ENCODE measurements at regions not wholly inside any gene's neighbourhood (a gene's known extent, or its start where the extent isn't known, plus 50 kb on each side); places are given as distances from the start of the nearest gene placed in this dataset.

- Histone ChIP-seq H3K27me3 (replicated peaks) (no peaks in the 10 kb centered on the region), H3K9me3 (replicated peaks) (no peaks in the 10 kb centered on the region), H3K4me1 (replicated peaks) (no peaks in the 10 kb centered on the region), H3K4me3 (no peak overlapping the region), H3K36me3 (no peaks in the 10 kb centered on the region), H3K27ac (no peak overlapping the region)
- DNase-seq (ENCODE audit: low read depth in 1 of 2, low spot score in 2 of 2) = peak in 1 of 2 experiments; percentile 5
Observed at GRCh38 chr9:119810645-119811429, 441.6 kb upstream of the BRINP1 start.

GRCh38 chr9:119803679-119804078 is 434.4 kb upstream of the BRINP1 start:
- Histone ChIP-seq H3K9me3 (replicated peaks) (no peaks in the 10 kb centered on the region), H3K27me3 (replicated peaks) (no peaks in the 10 kb centered on the region), H3K36me3 (no peaks in the 10 kb centered on the region), H3K4me3 (no peak overlapping the region), H3K27ac (no peak overlapping the region), H3K4me1 (replicated peaks) (no peaks in the 10 kb centered on the region)
- DNase-seq (ENCODE audit: low read depth in 1 of 2, low spot score in 2 of 2) = no peak

DNA sequence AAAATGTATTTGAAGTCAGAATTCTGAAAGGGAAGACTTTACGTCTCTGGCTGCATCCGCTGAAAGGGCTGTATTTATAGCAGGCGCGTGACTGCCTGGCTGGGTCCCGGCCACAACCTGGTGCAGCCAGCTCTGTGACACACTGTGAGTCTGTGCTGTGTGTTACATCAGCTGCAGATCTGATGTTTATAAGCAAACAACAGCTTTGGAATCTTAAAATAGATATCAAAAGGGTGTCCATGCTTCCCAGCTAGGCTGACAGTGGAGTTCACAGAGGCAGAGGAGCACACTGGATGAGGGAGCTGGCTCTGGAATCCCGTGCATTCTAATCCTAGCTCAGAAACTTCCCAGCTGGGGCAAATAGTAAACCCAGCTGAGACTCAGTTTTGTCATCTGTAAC is 433.4 kb upstream of the BRINP1 start:
- Histone ChIP-seq H3K27ac (no peak overlapping the region), H3K4me1 (replicated peaks) (no peaks in the 10 kb centered on the region), H3K36me3 (no peaks in the 10 kb centered on the region), H3K9me3 (replicated peaks) (no peaks in the 10 kb centered on the region), H3K27me3 (replicated peaks) (no peaks in the 10 kb centered on the region), H3K4me3 (no peak overlapping the region)
- no peak for DNase-seq (ENCODE audit: low read depth in 1 of 2, low spot score in 2 of 2)

DNA sequence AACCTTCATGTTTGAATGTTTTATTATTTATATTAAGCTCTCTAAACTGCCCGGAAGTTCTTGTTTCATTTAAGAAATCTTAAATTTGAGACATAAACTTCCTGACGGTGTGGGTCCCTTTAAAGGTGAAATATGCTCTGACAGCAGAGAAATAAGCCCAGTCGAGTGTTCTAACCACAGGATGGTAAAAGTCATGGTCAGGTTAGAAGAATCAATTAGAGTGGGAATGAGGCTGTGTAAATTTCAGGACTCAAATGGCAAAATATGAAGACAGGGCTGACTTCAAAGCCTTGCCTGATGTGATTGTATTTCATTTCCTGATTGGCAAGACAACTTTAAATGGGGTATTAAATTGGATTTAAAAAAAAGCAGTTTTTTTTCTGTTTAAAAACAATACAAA is 432.9 kb upstream of the BRINP1 start:
- H3K27ac ChIP-seq = no peak overlapping the region
- no peak for DNase-seq (ENCODE audit: low read depth in 1 of 2, low spot score in 2 of 2)
- no peaks in the 10 kb centered on the region for H3K4me1 ChIP-seq (replicated peaks)

GRCh38 chr9:119801311-119801710 is 432.1 kb upstream of the BRINP1 start:
- Histone ChIP-seq H3K4me1 (replicated peaks) (no peaks in the 10 kb centered on the region), H3K27ac (no peak overlapping the region), H3K9me3 (replicated peaks) (no peaks in the 10 kb centered on the region), H3K36me3 (no peaks in the 10 kb centered on the region), H3K27me3 (replicated peaks) (no peaks in the 10 kb centered on the region), H3K4me3 (no peak overlapping the region)
- no peak for DNase-seq (ENCODE audit: low read depth in 1 of 2, low spot score in 2 of 2)

More for the DNA sequence above, 432.9 kb upstream of the BRINP1 start:
- H3K9me3 ChIP-seq (replicated peaks) = no peaks in the 10 kb centered on the region
- no peaks in the 10 kb centered on the region for H3K36me3 ChIP-seq
- H3K27me3 ChIP-seq (replicated peaks) = no peaks in the 10 kb centered on the region
- H3K4me3 ChIP-seq = no peak overlapping the region

DNA sequence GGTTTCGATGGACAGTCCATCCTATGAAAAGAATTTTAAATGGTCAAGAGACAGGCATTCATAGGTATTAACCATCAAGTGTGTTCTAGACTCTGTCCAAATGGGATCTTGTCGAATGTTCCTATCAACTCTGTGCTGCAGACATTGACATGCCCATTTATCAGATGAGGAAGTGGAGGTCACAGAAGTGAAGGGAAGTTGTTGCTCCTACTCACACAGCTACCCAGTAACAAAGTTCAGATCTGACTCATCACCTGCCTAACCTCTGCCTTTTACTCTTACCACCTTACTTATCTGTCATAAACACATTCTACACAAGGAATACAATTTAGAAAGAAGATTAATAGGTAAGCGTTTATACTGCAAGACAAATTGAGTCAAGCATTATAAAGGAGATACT is 426.2 kb upstream of the BRINP1 start:
- no peaks in the 10 kb centered on the region for H3K27me3 ChIP-seq (replicated peaks)
- H3K9me3 ChIP-seq (replicated peaks) = no peaks in the 10 kb centered on the region
- H3K36me3 ChIP-seq = no peaks in the 10 kb centered on the region
- no peak overlapping the region for H3K4me3 ChIP-seq
- no peak for DNase-seq (ENCODE audit: low read depth in 1 of 2, low spot score in 2 of 2)
- H3K27ac ChIP-seq = no peak overlapping the region
- no peaks in the 10 kb centered on the region for H3K4me1 ChIP-seq (replicated peaks)

DNA sequence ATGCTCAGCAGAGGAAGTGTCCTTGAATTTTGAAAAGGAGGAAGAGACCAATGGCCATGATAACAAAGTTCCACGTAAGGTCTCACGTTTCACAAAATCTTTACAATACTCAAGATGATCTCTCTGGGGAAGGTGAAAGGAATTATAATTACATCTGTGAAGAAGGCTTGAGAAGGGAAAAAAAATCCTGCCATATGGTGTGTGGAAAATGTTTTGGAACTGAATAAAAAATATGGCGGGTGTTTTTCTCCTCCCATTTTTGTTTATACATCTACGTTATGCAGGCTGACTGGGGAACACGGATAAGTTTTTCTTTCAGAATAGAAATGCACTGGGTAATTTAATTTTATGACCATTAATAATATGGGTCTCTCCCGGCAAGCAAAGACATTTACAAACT is 425.6 kb upstream of the BRINP1 start:
- Histone ChIP-seq H3K4me3 (no peak overlapping the region), H3K4me1 (replicated peaks) (no peaks in the 10 kb centered on the region), H3K36me3 (no peaks in the 10 kb centered on the region), H3K27ac (no peak overlapping the region), H3K9me3 (replicated peaks) (no peaks in the 10 kb centered on the region), H3K27me3 (replicated peaks) (no peaks in the 10 kb centered on the region)
- no peak for DNase-seq (ENCODE audit: low read depth in 1 of 2, low spot score in 2 of 2)

- no peaks in the 10 kb centered on the region for H3K4me1 ChIP-seq (replicated peaks)
- no peaks in the 10 kb centered on the region for H3K27me3 ChIP-seq (replicated peaks)
- no peaks in the 10 kb centered on the region for H3K9me3 ChIP-seq (replicated peaks)
- no peak overlapping the region for H3K27ac ChIP-seq
- no peaks in the 10 kb centered on the region for H3K36me3 ChIP-seq
- no peak for DNase-seq (ENCODE audit: low read depth in 1 of 2, low spot score in 2 of 2)
- no peak overlapping the region for H3K4me3 ChIP-seq
Observed at GRCh38 chr9:119793218-119793617, 424.0 kb upstream of the BRINP1 start.

DNA sequence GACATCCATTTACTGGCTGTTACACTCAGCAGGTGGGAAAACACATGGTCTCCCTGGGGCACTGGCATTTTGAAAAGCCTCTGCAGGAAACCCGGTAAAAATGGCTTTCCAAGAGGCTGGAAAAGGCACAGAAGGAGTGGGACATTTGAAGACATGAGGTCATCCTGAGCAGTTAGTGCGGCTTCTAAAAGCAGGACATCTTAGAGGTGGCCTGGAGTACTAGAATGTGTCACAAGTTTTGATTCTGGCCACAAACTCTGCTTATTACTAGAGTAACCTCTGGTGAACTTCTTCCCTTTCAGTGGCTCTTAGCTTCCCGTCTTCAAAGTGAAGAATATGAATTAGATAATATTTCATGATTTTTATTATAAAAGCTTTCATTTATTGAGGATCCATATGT is 423.0 kb upstream of the BRINP1 start:
- Histone ChIP-seq H3K4me1 (replicated peaks) (no peaks in the 10 kb centered on the region), H3K36me3 (no peaks in the 10 kb centered on the region), H3K9me3 (replicated peaks) (no peaks in the 10 kb centered on the region), H3K4me3 (no peak overlapping the region), H3K27me3 (replicated peaks) (no peaks in the 10 kb centered on the region), H3K27ac (no peak overlapping the region)
- no peak for DNase-seq (ENCODE audit: low read depth in 1 of 2, low spot score in 2 of 2)

GRCh38 chr9:119789987-119790386 is 420.8 kb upstream of the BRINP1 start:
- no peak for DNase-seq (ENCODE audit: low read depth in 1 of 2, low spot score in 2 of 2)
- H3K4me3 ChIP-seq = no peak overlapping the region
- H3K36me3 ChIP-seq = no peaks in the 10 kb centered on the region
- H3K9me3 ChIP-seq (replicated peaks) = no peaks in the 10 kb centered on the region
- no peak overlapping the region for H3K27ac ChIP-seq
- H3K4me1 ChIP-seq (replicated peaks) = no peaks in the 10 kb centered on the region
- no peaks in the 10 kb centered on the region for H3K27me3 ChIP-seq (replicated peaks)

- Histone ChIP-seq H3K4me1 (replicated peaks) (no peaks in the 10 kb centered on the region), H3K9me3 (replicated peaks) (no peaks in the 10 kb centered on the region), H3K27me3 (replicated peaks) (no peaks in the 10 kb centered on the region), H3K36me3 (no peaks in the 10 kb centered on the region), H3K27ac (no peak overlapping the region), H3K4me3 (no peak overlapping the region)
- DNase-seq (ENCODE audit: low read depth in 1 of 2, low spot score in 2 of 2) = no peak
Observed at GRCh38 chr9:119788921-119789320, 419.7 kb upstream of the BRINP1 start.

GRCh38 chr9:119781886-119782285 is 412.7 kb upstream of the BRINP1 start:
- Histone ChIP-seq H3K4me3 (no peak overlapping the region), H3K27me3 (replicated peaks) (no peaks in the 10 kb centered on the region), H3K9me3 (replicated peaks) (no peaks in the 10 kb centered on the region), H3K4me1 (replicated peaks) (no peaks in the 10 kb centered on the region), H3K36me3 (no peaks in the 10 kb centered on the region), H3K27ac (no peak overlapping the region)
- no peak for DNase-seq (ENCODE audit: low read depth in 1 of 2, low spot score in 2 of 2)

GRCh38 chr9:119775410-119775809 is 406.2 kb upstream of the BRINP1 start:
- Histone ChIP-seq H3K4me1 (replicated peaks) (no peaks in the 10 kb centered on the region), H3K27me3 (replicated peaks) (no peaks in the 10 kb centered on the region), H3K27ac (no peak overlapping the region), H3K36me3 (no peaks in the 10 kb centered on the region), H3K4me3 (no peak overlapping the region), H3K9me3 (replicated peaks) (no peaks in the 10 kb centered on the region)
- no peak for DNase-seq (ENCODE audit: low read depth in 1 of 2, low spot score in 2 of 2)

GRCh38 chr9:119773823-119774222 is 404.6 kb upstream of the BRINP1 start:
- no peaks in the 10 kb centered on the region for H3K36me3 ChIP-seq
- no peaks in the 10 kb centered on the region for H3K27me3 ChIP-seq (replicated peaks)
- no peak overlapping the region for H3K27ac ChIP-seq
- H3K4me1 ChIP-seq (replicated peaks) = no peaks in the 10 kb centered on the region
- no peak for DNase-seq (ENCODE audit: low read depth in 1 of 2, low spot score in 2 of 2)
- H3K4me3 ChIP-seq = no peak overlapping the region
- no peaks in the 10 kb centered on the region for H3K9me3 ChIP-seq (replicated peaks)

DNA sequence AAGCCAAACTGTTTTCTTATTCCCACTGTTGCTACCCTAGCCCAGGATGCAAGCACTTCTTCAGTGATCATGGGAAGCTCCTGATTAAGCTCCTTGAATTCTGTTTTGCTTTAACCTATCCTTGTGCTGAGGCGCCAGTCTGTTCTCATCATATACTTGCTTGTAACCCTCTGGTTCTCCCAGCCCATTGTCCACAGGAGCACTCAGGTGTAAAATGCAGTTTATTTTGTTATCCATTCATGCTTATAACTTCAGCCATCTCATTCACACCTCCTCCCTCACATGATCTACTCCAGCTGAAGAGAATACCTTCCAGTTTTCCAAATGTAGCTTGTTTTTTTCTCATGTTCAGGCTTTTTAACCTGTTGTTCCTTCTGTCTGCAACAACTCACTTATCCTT is 402.1 kb upstream of the BRINP1 start:
- no peak for DNase-seq (ENCODE audit: low read depth in 1 of 2, low spot score in 2 of 2)
- no peaks in the 10 kb centered on the region for H3K9me3 ChIP-seq (replicated peaks)
- H3K36me3 ChIP-seq = no peaks in the 10 kb centered on the region
- no peaks in the 10 kb centered on the region for H3K27me3 ChIP-seq (replicated peaks)
- H3K4me1 ChIP-seq (replicated peaks) = no peaks in the 10 kb centered on the region
- H3K4me3 ChIP-seq = no peak overlapping the region
- H3K27ac ChIP-seq = no peak overlapping the region
